Loucy (cell line): ENCODE measurements at regions not wholly inside any gene's neighbourhood (a gene's known extent, or its start where the extent isn't known, plus 50 kb on each side); places are given as distances from the start of the nearest gene placed in this dataset.

ENCODE experiments used
- CTCF ChIP-seq: fragments of 200-600 bp; sonication (generic); conservative IDR thresholded peaks from 2 replicates; pipeline ENCODE4 v1.5.1; 2014; ENCODE audit warnings: mild to moderate bottlenecking, antibody characterized with exemption, low read length
- EZH2phosphoT487 ChIP-seq: fragments of 200-600 bp; IDR thresholded peaks from 2 replicates; pipeline ENCODE4 v1.6.1; 2018; ENCODE audit warnings: antibody characterized with exemption, mild to moderate bottlenecking, moderate library complexity, borderline replicate concordance

GRCh38 chr12:84464616-84465015 lies 448.0 kb downstream of the SLC6A15 start:
- TF ChIP-seq CTCF (no peak), EZH2phosphoT487 (no peak)
